H9 (cell line): ENCODE measurements at regions not wholly inside any gene's neighbourhood (a gene's known extent, or its start where the extent isn't known, plus 50 kb on each side); places are given as distances from the start of the nearest gene placed in this dataset.

ENCODE experiments used
- DNase-seq: peaks from one replicate; pipeline ENCODE4 v3.0.0-alpha.2; 2017
- H2AFZ ChIP-seq: one replicate; pipeline ENCODE4 v1.6.1; 2013; ENCODE audit warnings: mild to moderate bottlenecking, low read length, control low read depth, moderate library complexity
- H2AK5ac ChIP-seq: 2 replicates; pipeline ENCODE4 v1.6.1; 2013; ENCODE audit warnings: low read length, control low read depth, mixed read lengths; ENCODE audit not compliant: insufficient read length
- H2BK120ac ChIP-seq: one replicate; pipeline ENCODE4 v1.6.1; 2013; ENCODE audit warnings: low read depth, mild to moderate bottlenecking, low read length, control low read depth, inconsistent platforms; ENCODE audit not compliant: poor library complexity, severe bottlenecking
- H2BK12ac ChIP-seq: 2 replicates; pipeline ENCODE4 v1.6.1; 2013; ENCODE audit warnings: low read length, control low read depth, mixed read lengths, low read depth; ENCODE audit not compliant: insufficient read length
- H2BK15ac ChIP-seq: 2 replicates; pipeline ENCODE4 v1.6.1; 2013; ENCODE audit warnings: low read depth, low read length, control low read depth
- H2BK20ac ChIP-seq: one replicate; pipeline ENCODE4 v1.6.1; 2013; ENCODE audit warnings: low read depth, mild to moderate bottlenecking, low read length, control low read depth, inconsistent platforms; ENCODE audit not compliant: poor library complexity, severe bottlenecking
- H2BK5ac ChIP-seq: 2 replicates; pipeline ENCODE4 v1.6.1; 2013; ENCODE audit warnings: low read length, control low read depth, mixed read lengths; ENCODE audit not compliant: insufficient read length
- H3K14ac ChIP-seq: 2 replicates; pipeline ENCODE4 v1.6.1; 2013; ENCODE audit warnings: low read length, control low read depth; ENCODE audit not compliant: insufficient read depth
- H3K18ac ChIP-seq: 2 replicates; pipeline ENCODE4 v1.6.1; 2013; ENCODE audit warnings: low read depth, mild to moderate bottlenecking, mixed read lengths, low read length, control low read depth; ENCODE audit not compliant: insufficient read length
- H3K23ac ChIP-seq: 2 replicates; pipeline ENCODE4 v1.6.1; 2013; ENCODE audit warnings: low read length, control low read depth, mixed read lengths, low read depth; ENCODE audit not compliant: insufficient read length
- H3K23me2 ChIP-seq: 2 replicates; pipeline ENCODE4 v1.6.1; 2013; ENCODE audit warnings: low read depth, mild to moderate bottlenecking, mixed read lengths, low read length, control low read depth; ENCODE audit not compliant: insufficient read length, poor library complexity, severe bottlenecking
- H3K27ac ChIP-seq: 2 replicates; pipeline ENCODE4 v1.5.1; 2013; ENCODE audit warnings: low read length, control low read depth, mixed read lengths, low read depth; ENCODE audit not compliant: insufficient read length
- H3K27me3 ChIP-seq: 2 replicates; pipeline ENCODE4 v1.6.1; 2013; ENCODE audit warnings: low read length, control low read depth, inconsistent platforms; ENCODE audit not compliant: insufficient read depth
- H3K4ac ChIP-seq: 2 replicates; pipeline ENCODE4 v1.6.1; 2013; ENCODE audit warnings: low read depth, mild to moderate bottlenecking, control low read depth, inconsistent platforms, low read length, moderate library complexity
- H3K4me1 ChIP-seq: 2 replicates; pipeline ENCODE4 v1.6.1; 2013; ENCODE audit warnings: low read length, control low read depth, inconsistent platforms; ENCODE audit not compliant: insufficient read depth
- H3K4me2 ChIP-seq: 2 replicates; pipeline ENCODE4 v1.6.1; 2013; ENCODE audit warnings: low read length, control low read depth, mixed read lengths; ENCODE audit not compliant: insufficient read length, insufficient read depth
- H3K56ac ChIP-seq: 2 replicates; pipeline ENCODE4 v1.6.1; 2013; ENCODE audit warnings: low read depth, mild to moderate bottlenecking, mixed read lengths, low read length, control low read depth; ENCODE audit not compliant: insufficient read length
- H3K79me1 ChIP-seq: 2 replicates; pipeline ENCODE4 v1.6.1; 2013; ENCODE audit warnings: low read depth, mild to moderate bottlenecking, moderate library complexity, low read length, control low read depth, inconsistent platforms; ENCODE audit not compliant: insufficient read depth, poor library complexity, severe bottlenecking
- H3K79me2 ChIP-seq: 2 replicates; pipeline ENCODE4 v1.6.1; 2013; ENCODE audit warnings: low read length, control low read depth, inconsistent platforms; ENCODE audit not compliant: insufficient read depth
- H3K9ac ChIP-seq: 2 replicates; pipeline ENCODE4 v1.6.1; 2013; ENCODE audit warnings: low read length, control low read depth, mixed read lengths; ENCODE audit not compliant: insufficient read length; ENCODE audit errors: extremely low read depth
- H3K9me3 ChIP-seq: one replicate; pipeline ENCODE4 v1.6.1; 2013; ENCODE audit warnings: low read depth, low read length, inconsistent platforms; ENCODE audit not compliant: control insufficient read depth
- H3T11ph ChIP-seq: one replicate; pipeline ENCODE4 v1.6.1; 2013; ENCODE audit warnings: mild to moderate bottlenecking, low read length, control low read depth, inconsistent platforms
- H4K20me1 ChIP-seq: one replicate; pipeline ENCODE4 v1.6.1; 2013; ENCODE audit not compliant: control insufficient read depth, insufficient read length, insufficient read depth
- H4K5ac ChIP-seq: 2 replicates; pipeline ENCODE4 v1.6.1; 2013; ENCODE audit warnings: low read depth, mild to moderate bottlenecking, mixed read lengths, low read length, control low read depth; ENCODE audit not compliant: insufficient read length
- H4K8ac ChIP-seq: replicated peaks from 2 replicates; pipeline ENCODE4 v1.6.1; 2013; ENCODE audit warnings: low read length, control low read depth, mixed read lengths, low read depth; ENCODE audit not compliant: insufficient read length
- H4K91ac ChIP-seq: 2 replicates; pipeline ENCODE4 v1.6.1; 2013; ENCODE audit warnings: low read depth, mild to moderate bottlenecking, moderate library complexity, mixed read lengths, low read length, control low read depth; ENCODE audit not compliant: insufficient read length
- H3K27ac Mint-ChIP-seq, 3 experiments: 2 replicates in 2 of 3; 3 replicates in 1 of 3; pipeline ENCODE4 v1.8.0; 2020 to 2021; ENCODE audit warnings: mixed read lengths in 3 of 3, mild to moderate bottlenecking in 1 of 3, moderate library complexity in 1 of 3
- H3K27me3 Mint-ChIP-seq: 2 replicates; pipeline ENCODE4 v1.8.0; 2021; ENCODE audit warnings: low read depth, mild to moderate bottlenecking, moderate library complexity, mixed read lengths
- H3K36me3 Mint-ChIP-seq, 3 experiments: 2 replicates in 2 of 3; 3 replicates in 1 of 3; pipeline ENCODE4 v1.8.0; 2020 to 2021; ENCODE audit warnings: low read depth in 3 of 3, mixed read lengths in 3 of 3; ENCODE audit not compliant: insufficient read depth in 1 of 3
- H3K4me1 Mint-ChIP-seq, 2 experiments: 2 replicates each; pipeline ENCODE4 v1.8.0; 2020; ENCODE audit warnings: mixed read lengths in 2 of 2
- H3K4me3 Mint-ChIP-seq, 2 experiments: 2 replicates in 1 of 2; 3 replicates in 1 of 2; pipeline ENCODE4 v1.8.0; 2020 to 2021; ENCODE audit warnings: mild to moderate bottlenecking in 2 of 2, mixed read lengths in 2 of 2, moderate library complexity in 1 of 2
- H3K9me3 Mint-ChIP-seq, 2 experiments: 2 replicates in 1 of 2; 3 replicates in 1 of 2; pipeline ENCODE4 v1.8.0; 2020; ENCODE audit warnings: mild to moderate bottlenecking in 2 of 2, mixed read lengths in 2 of 2, moderate library complexity in 1 of 2
- WGBS: extraction: QIAGEN DNeasy Blood & Tissue Kit; methylation state at CpG from one replicate; pipeline ENCODE4 v1.1.7; 2013; ENCODE audit warnings: missing lambda C conversion rate, low lambda C conversion rate, mixed read lengths; ENCODE audit not compliant: insufficient read length; ENCODE audit errors: extremely low coverage; 5-methylcytosine and 5-hydroxymethylcytosine counted together
- TF ChIP-seq, protein P1 (sequence below): fragments of 200-600 bp; sonication (generic); conservative IDR thresholded peaks from 3 replicates; pipeline ENCODE4 v1.8.0; 2021; ENCODE audit warnings: antibody characterized with exemption, mild to moderate bottlenecking

DNA sequence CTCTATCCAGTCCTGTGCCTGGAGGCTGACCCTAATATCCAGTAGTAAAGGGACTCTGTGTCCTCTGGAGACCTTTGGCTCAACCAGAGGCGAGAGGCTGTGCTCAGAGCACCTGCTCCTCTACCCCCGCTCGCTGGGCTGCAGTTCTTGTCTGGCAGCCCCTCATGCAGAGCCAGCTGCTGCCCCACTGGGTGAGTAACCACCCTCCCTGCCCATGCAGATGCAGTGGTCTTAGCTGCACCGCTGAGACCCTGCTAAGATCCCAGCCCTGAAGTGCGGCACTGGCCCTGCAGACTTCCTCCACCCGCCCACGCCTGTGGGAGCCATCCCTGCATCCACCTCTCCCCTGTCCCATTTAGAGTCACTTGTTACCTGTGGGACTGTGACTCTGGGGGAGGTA lies 347.5 kb upstream of the SFSWAP start:
- no peaks in the 10 kb centered on the region for H3K79me1 ChIP-seq
- no CpG with 5 or more reads among the region's 7 CpGs for WGBS
- no peak overlapping the region for H3K27ac ChIP-seq
- Mint-ChIP-seq H3K36me3 (peaks cover 0 to 6% (median 0%) of the 10 kb centered on the region in 3 experiments; a peak in 1 of 7 replicates), H3K4me3 (no peak overlapping the region), H3K4me1 (peaks cover 10 to 14% of the 10 kb centered on the region in 2 experiments), H3K27me3 (peaks cover 5% of the 10 kb centered on the region; the same call in 1 of the 2 replicates), H3K9me3 (peaks cover 16 to 18% of the 10 kb centered on the region in 2 experiments; a peak in 4 of 5 replicates), H3K27ac (no peak overlapping the region)
- no peak overlapping the region for H3K18ac ChIP-seq
- H3K56ac ChIP-seq, result no peak overlapping the region
- no peak overlapping the region for H2AK5ac ChIP-seq
- no peak overlapping the region for H3K4ac ChIP-seq
- peaks cover 5% of the 10 kb centered on the region; the same call in 1 of the 2 replicates for H3K4me1 ChIP-seq
- H3K23me2 ChIP-seq, result no peaks in the 10 kb centered on the region
- no peak overlapping the region for H2BK12ac ChIP-seq
- no peak overlapping the region for H4K91ac ChIP-seq
- H3K79me2 ChIP-seq, result no peaks in the 10 kb centered on the region
- H3K27me3 ChIP-seq, result no peaks in the 10 kb centered on the region
- H2BK120ac ChIP-seq, result no peak overlapping the region
- H3K9me3 ChIP-seq, result no peaks in the 10 kb centered on the region
- H2BK20ac ChIP-seq, result no peak overlapping the region
- TF ChIP-seq, protein P1, sequence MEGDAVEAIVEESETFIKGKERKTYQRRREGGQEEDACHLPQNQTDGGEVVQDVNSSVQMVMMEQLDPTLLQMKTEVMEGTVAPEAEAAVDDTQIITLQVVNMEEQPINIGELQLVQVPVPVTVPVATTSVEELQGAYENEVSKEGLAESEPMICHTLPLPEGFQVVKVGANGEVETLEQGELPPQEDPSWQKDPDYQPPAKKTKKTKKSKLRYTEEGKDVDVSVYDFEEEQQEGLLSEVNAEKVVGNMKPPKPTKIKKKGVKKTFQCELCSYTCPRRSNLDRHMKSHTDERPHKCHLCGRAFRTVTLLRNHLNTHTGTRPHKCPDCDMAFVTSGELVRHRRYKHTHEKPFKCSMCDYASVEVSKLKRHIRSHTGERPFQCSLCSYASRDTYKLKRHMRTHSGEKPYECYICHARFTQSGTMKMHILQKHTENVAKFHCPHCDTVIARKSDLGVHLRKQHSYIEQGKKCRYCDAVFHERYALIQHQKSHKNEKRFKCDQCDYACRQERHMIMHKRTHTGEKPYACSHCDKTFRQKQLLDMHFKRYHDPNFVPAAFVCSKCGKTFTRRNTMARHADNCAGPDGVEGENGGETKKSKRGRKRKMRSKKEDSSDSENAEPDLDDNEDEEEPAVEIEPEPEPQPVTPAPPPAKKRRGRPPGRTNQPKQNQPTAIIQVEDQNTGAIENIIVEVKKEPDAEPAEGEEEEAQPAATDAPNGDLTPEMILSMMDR, result no peak
- no peak overlapping the region for H4K5ac ChIP-seq
- H3T11ph ChIP-seq, result no peak overlapping the region
- H4K20me1 ChIP-seq, result no peaks in the 10 kb centered on the region
- H2AFZ ChIP-seq, result no peak overlapping the region
- H2BK15ac ChIP-seq, result no peak overlapping the region
- H3K4me2 ChIP-seq, result no peak overlapping the region
- no peak overlapping the region for H3K14ac ChIP-seq
- no peak overlapping the region for H3K23ac ChIP-seq
- no peak overlapping the region for H2BK5ac ChIP-seq
- DNase-seq, result no peak
- no peak overlapping the region for H4K8ac ChIP-seq
- no peak overlapping the region for H3K9ac ChIP-seq
